Karpas-422 (cell line): ENCODE measurements at regions not wholly inside any gene's neighbourhood (a gene's known extent, or its start where the extent isn't known, plus 50 kb on each side); places are given as distances from the start of the nearest gene placed in this dataset.

Source experiments
- DNase-seq: peaks from one replicate; pipeline ENCODE4 v3.0.0-alpha.2; 2015
- H2AFZ ChIP-seq: fragments of 200-600 bp; sonication (generic); 2 replicates; pipeline ENCODE4 v1.6.1; 2014; ENCODE audit warnings: antibody characterized with exemption, low read length, mixed read lengths
- H3K27ac ChIP-seq: fragments of 200-600 bp; sonication (generic); 2 replicates; pipeline ENCODE4 v1.5.1; 2014; ENCODE audit warnings: mild to moderate bottlenecking, low read length, moderate library complexity
- H3K27me3 ChIP-seq: fragments of 200-600 bp; sonication (generic); 2 replicates; pipeline ENCODE4 v1.6.1; 2014; ENCODE audit warnings: low read length, mixed read lengths
- H3K36me3 ChIP-seq: fragments of 200-600 bp; sonication (generic); 2 replicates; pipeline ENCODE4 v1.6.1; 2014; ENCODE audit warnings: low read length, mixed read lengths; ENCODE audit not compliant: insufficient read depth
- H3K4me1 ChIP-seq: fragments of 200-600 bp; sonication (generic); 2 replicates; pipeline ENCODE4 v1.6.1; 2014; ENCODE audit warnings: mild to moderate bottlenecking, low read length, mixed read lengths
- H3K4me2 ChIP-seq: fragments of 200-600 bp; sonication (generic); 2 replicates; pipeline ENCODE4 v1.6.1; 2014; ENCODE audit warnings: low read length, low read depth, mild to moderate bottlenecking; ENCODE audit not compliant: poor library complexity, severe bottlenecking
- H3K4me3 ChIP-seq: fragments of 200-600 bp; sonication (generic); 2 replicates; pipeline ENCODE4 v1.5.1; 2014; ENCODE audit warnings: mild to moderate bottlenecking, antibody characterized with exemption, low read length, mixed read lengths
- H3K79me2 ChIP-seq: fragments of 200-600 bp; sonication (generic); 2 replicates; pipeline ENCODE4 v1.6.1; 2014; ENCODE audit warnings: mild to moderate bottlenecking, low read length, mixed read lengths
- H3K9ac ChIP-seq: fragments of 200-600 bp; sonication (generic); 2 replicates; pipeline ENCODE4 v1.6.0; 2014; ENCODE audit warnings: low read length
- H3K9me2 ChIP-seq: fragments of 200-600 bp; sonication (generic), shearing (Covaris generic); replicated peaks from 2 replicates; pipeline ENCODE4 v1.6.0; 2014; ENCODE audit warnings: mild to moderate bottlenecking, low read length, moderate library complexity; ENCODE audit not compliant: insufficient read depth
- H3K9me3 ChIP-seq: fragments of 300-700, 200-600 bp; sonication (generic); 2 replicates; pipeline ENCODE4 v1.6.1; 2014; ENCODE audit warnings: low read length, mixed read lengths
- H4K20me1 ChIP-seq: fragments of 200-600 bp; sonication (generic); 2 replicates; pipeline ENCODE4 v1.6.1; 2014; ENCODE audit warnings: mild to moderate bottlenecking, antibody characterized with exemption, low read length, low read depth; ENCODE audit not compliant: insufficient read depth

DNA sequence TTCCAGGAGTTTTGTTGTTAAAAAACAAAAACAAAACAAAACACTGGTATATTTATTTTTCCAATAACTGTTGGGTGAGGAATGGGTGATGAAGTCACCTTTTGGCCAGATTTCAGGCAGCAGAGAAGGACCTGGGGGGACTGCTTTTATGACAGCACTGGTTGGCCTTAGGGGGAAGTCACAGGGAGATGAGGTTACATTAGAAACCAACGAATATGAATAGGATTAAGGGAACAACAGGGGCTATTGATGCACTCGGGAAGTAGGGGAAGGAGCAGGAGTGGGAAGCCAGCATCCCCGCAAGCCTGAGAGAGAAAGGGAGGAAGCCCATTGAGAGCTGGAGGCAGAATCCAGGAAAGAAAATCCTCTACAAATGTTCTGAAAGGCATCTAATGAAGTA is 958.4 kb downstream of the TYW1 start:
- H2AFZ ChIP-seq, result no peak overlapping the region
- H3K79me2 ChIP-seq, result no peaks in the 10 kb centered on the region
- H3K4me1 ChIP-seq, result peaks cover 7% of the 10 kb centered on the region
- no peak for DNase-seq
- no peak overlapping the region for H3K4me3 ChIP-seq
- no peak overlapping the region for H3K4me2 ChIP-seq
- H3K36me3 ChIP-seq, result no peaks in the 10 kb centered on the region
- no peaks in the 10 kb centered on the region for H3K9me3 ChIP-seq
- no peaks in the 10 kb centered on the region for H3K9me2 ChIP-seq
- no peaks in the 10 kb centered on the region for H4K20me1 ChIP-seq
- H3K27ac ChIP-seq, result no peak overlapping the region
- no peaks in the 10 kb centered on the region for H3K27me3 ChIP-seq
- H3K9ac ChIP-seq, result no peak overlapping the region

DNA sequence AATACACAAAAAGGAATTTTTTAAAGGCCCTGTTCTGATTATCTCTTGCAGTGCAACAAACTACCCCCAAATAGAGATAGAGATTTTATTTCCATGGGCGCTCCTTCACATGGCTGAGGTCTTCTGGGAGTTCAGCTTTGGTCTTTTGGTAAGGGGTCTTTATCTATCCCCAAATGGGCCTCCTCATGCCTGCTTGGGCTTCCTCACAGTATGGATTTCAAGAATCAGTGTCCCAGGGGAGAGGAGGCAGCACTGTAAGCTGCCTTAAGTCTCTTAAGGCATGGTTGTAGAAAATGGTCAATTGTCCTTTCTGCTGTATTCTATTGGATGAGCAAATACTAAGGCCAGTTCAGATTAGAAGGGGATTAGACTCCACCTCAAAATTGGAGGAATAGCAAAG is 966.2 kb downstream of the TYW1 start:
- Histone ChIP-seq H2AFZ (no peak overlapping the region), H3K4me1 (no peaks in the 10 kb centered on the region), H3K27me3 (no peaks in the 10 kb centered on the region), H3K4me2 (no peak overlapping the region), H3K36me3 (no peaks in the 10 kb centered on the region), H3K9ac (no peak overlapping the region), H3K9me2 (no peaks in the 10 kb centered on the region), H4K20me1 (no peaks in the 10 kb centered on the region), H3K27ac (no peak overlapping the region), H3K9me3 (no peaks in the 10 kb centered on the region), H3K79me2 (no peaks in the 10 kb centered on the region), H3K4me3 (no peak overlapping the region)
- DNase-seq, result no peak

DNA sequence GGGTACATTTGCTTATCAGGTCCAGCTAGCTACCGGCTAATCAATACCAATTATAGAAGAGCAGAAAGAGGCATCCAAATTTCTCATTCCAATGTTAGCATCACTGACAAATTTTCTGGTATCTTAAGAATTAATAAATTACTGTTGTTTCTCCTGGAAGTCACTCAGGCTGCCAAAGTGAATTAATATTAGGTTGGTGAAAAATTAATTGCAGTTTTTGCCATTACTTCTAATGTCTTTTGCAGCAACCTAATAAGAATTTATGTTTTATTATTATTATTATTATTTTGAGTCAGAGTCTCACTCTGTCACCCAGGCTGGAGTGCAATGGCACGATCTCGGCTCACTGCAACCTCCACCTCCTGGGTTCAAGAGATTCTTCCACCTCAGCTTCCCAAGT is 979.9 kb downstream of the TYW1 start:
- H3K79me2 ChIP-seq, result no peaks in the 10 kb centered on the region
- H3K36me3 ChIP-seq, result no peaks in the 10 kb centered on the region
- H2AFZ ChIP-seq, result no peak overlapping the region
- no peaks in the 10 kb centered on the region for H4K20me1 ChIP-seq
- no peaks in the 10 kb centered on the region for H3K4me1 ChIP-seq
- H3K4me3 ChIP-seq, result no peak overlapping the region
- no peak overlapping the region for H3K27ac ChIP-seq
- no peaks in the 10 kb centered on the region for H3K9me2 ChIP-seq
- no peaks in the 10 kb centered on the region for H3K9me3 ChIP-seq
- no peak overlapping the region for H3K9ac ChIP-seq
- no peaks in the 10 kb centered on the region for H3K27me3 ChIP-seq
- H3K4me2 ChIP-seq, result no peak overlapping the region
- no peak for DNase-seq

DNA sequence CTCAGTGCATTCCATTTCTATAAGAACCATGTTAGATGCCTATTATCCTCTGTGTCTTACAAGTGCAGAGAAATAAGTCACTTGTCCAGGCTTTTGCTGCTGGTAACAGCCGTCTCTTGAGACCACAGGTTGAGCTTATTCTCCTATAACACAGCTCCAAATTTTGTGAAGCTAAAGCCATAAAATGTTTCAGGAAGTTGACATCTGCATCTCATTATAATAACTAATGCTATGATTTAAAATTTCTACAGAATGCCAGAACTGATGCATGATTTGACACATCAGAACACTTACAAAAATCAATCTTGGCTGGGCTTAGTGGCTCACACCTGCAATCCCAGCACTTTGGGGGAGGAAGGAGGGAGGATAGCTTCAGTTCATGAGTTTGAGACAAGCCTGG is 986.9 kb downstream of the TYW1 start:
- Histone ChIP-seq H3K79me2 (no peaks in the 10 kb centered on the region), H3K4me3 (no peak overlapping the region), H3K27ac (no peak overlapping the region), H3K27me3 (no peaks in the 10 kb centered on the region), H3K4me2 (no peak overlapping the region), H2AFZ (no peak overlapping the region), H4K20me1 (no peaks in the 10 kb centered on the region), H3K9ac (no peak overlapping the region), H3K36me3 (no peaks in the 10 kb centered on the region), H3K4me1 (no peaks in the 10 kb centered on the region), H3K9me2 (no peaks in the 10 kb centered on the region), H3K9me3 (no peaks in the 10 kb centered on the region)
- DNase-seq, result no peak

DNA sequence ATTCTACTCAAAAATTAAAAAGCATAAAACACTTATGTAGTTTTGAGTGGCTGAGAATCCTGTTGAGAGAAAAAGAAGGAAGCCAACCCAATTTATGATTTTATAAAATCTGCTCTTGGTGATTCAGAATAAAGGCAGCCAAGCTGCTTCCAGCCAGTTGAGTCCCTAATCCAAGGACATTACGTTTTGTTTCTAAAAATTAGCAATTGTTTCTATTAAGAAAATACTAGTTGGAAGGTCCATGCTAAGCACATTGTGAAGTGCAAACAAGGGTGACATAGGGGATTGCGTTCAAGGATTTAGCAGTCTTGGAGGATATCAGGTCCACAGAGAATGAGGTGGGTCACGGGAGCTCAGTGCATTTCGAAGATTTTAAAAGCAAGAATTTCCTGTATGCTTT is 987.7 kb downstream of the TYW1 start:
- no peaks in the 10 kb centered on the region for H3K79me2 ChIP-seq

DNA sequence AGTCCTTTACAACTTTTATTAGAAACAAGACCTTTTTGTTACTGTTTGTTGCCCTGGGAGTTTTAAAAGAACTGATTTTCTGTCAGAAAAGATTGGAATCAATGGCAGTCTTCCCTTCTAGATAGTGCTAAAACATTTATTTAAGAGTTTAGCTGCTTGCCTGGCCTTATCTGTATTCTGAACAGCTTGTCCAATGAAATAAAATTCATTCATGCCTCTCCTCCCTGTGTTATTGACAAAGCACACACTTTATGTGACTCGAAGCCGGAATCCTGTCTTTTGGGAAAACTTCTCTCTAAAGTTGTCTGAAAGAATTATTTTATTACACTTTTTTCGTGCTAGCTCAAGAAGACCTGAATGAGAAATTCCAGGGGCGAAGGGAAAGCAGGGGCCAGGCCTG is 992.5 kb downstream of the TYW1 start:
- Histone ChIP-seq H3K79me2 (no peaks in the 10 kb centered on the region), H3K27ac (no peak overlapping the region), H4K20me1 (no peaks in the 10 kb centered on the region), H3K4me1 (no peaks in the 10 kb centered on the region), H3K9me3 (no peaks in the 10 kb centered on the region), H3K4me2 (no peak overlapping the region), H2AFZ (no peak overlapping the region), H3K36me3 (no peaks in the 10 kb centered on the region), H3K9ac (no peak overlapping the region), H3K27me3 (no peaks in the 10 kb centered on the region), H3K4me3 (no peak overlapping the region), H3K9me2 (no peaks in the 10 kb centered on the region)
- no peak for DNase-seq

More for the DNA sequence above, 987.7 kb downstream of the TYW1 start:
- Histone ChIP-seq H3K9me3 (no peaks in the 10 kb centered on the region), H2AFZ (no peak overlapping the region), H3K27ac (no peak overlapping the region), H3K4me3 (no peak overlapping the region), H3K9ac (no peak overlapping the region), H3K4me1 (no peaks in the 10 kb centered on the region), H3K9me2 (no peaks in the 10 kb centered on the region), H3K36me3 (no peaks in the 10 kb centered on the region), H3K4me2 (no peak overlapping the region), H4K20me1 (no peaks in the 10 kb centered on the region), H3K27me3 (no peaks in the 10 kb centered on the region)
- no peak for DNase-seq

DNA sequence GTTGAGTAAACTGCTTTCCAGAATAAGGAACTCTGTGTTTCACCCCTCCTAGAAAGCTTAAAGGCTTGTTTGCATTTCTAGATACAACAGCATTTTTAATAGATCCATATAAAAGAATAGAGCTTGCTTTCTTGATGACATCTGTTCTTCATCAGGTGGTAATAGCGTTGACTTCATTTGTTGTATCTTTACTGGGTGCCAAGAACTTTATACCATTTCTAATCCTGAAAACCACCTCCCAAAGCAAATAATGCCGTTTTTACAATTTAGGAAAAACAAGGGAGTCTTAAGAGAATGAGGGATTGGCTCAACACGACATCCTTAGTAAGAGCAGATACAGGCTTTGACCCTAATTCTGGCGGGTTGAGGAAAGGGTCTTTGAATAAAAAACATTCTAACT is 993.4 kb downstream of the TYW1 start:
- Histone ChIP-seq H3K36me3 (no peaks in the 10 kb centered on the region), H3K79me2 (no peaks in the 10 kb centered on the region), H3K4me3 (no peak overlapping the region), H3K9me2 (no peaks in the 10 kb centered on the region), H4K20me1 (no peaks in the 10 kb centered on the region), H3K4me1 (no peaks in the 10 kb centered on the region), H3K9me3 (no peaks in the 10 kb centered on the region), H3K4me2 (no peak overlapping the region), H3K27me3 (no peaks in the 10 kb centered on the region), H3K9ac (no peak overlapping the region), H3K27ac (no peak overlapping the region), H2AFZ (no peak overlapping the region)
- DNase-seq, result no peak

DNA sequence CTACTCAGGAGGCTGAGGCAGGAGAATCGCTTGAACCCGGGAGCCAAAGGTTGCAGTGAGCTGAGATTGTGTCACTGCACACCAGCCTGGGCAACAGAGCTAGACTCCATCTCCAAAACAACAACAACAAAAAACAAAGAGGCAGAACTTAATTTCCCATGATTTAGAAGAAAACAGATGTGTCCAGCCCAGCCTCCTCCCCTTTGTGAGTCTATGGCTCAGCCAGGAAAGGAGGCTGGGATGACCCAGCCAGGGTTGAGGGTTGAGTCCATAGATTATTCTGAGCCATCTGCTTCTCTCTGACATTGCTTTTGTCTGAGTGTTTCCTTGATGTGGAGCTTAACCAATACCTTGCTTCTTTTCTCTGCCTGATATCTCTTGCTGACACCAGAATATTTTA is 994.1 kb downstream of the TYW1 start:
- Histone ChIP-seq H2AFZ (no peak overlapping the region), H3K9ac (no peak overlapping the region), H3K9me3 (no peaks in the 10 kb centered on the region), H3K4me1 (no peaks in the 10 kb centered on the region), H3K4me3 (no peak overlapping the region), H3K4me2 (no peak overlapping the region), H3K9me2 (no peaks in the 10 kb centered on the region), H3K79me2 (no peaks in the 10 kb centered on the region), H3K27ac (no peak overlapping the region), H4K20me1 (no peaks in the 10 kb centered on the region), H3K27me3 (no peaks in the 10 kb centered on the region), H3K36me3 (no peaks in the 10 kb centered on the region)
- no peak for DNase-seq

DNA sequence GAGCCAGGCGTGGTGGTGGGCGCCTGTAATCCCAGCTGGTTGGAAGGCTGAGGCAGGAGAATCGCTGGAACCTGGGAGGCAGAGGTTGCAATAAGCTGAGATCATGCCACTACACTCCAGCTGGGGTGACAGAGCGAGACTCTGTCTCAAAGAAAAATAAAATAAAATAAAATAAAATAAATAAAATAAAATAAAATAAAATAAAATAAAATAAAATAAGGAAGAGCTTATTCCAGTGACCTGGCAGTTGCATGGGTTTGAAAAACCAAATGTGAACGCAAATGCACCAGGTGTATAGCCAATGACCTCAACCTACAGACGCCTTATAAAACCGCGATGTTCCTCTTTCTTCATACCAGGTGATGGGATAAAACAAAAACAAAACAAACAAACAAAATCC is 995.7 kb downstream of the TYW1 start:
- Histone ChIP-seq H2AFZ (no peak overlapping the region), H3K4me2 (no peak overlapping the region), H3K27me3 (no peaks in the 10 kb centered on the region), H3K27ac (no peak overlapping the region), H3K9me2 (no peaks in the 10 kb centered on the region), H3K4me1 (no peaks in the 10 kb centered on the region), H4K20me1 (no peaks in the 10 kb centered on the region), H3K79me2 (no peaks in the 10 kb centered on the region), H3K9ac (no peak overlapping the region), H3K9me3 (no peaks in the 10 kb centered on the region), H3K4me3 (no peak overlapping the region), H3K36me3 (no peaks in the 10 kb centered on the region)
- no peak for DNase-seq
